ENCODE measurements at regions not wholly inside any gene's neighbourhood (a gene's known extent, or its start where the extent isn't known, plus 50 kb on each side); places are given as distances from the start of the nearest gene placed in this dataset.

- no peaks in the 10 kb centered on the region for H4K20me1 ChIP-seq (ENCODE audit: insufficient read depth)
Observed at GRCh38 chr1:47627016-47627415, 189.2 kb downstream of the FOXD2 start.

GRCh38 chr1:47627471-47628370 lies 189.9 kb downstream of the FOXD2 start:
- no peak overlapping the region for H3K4me2 ChIP-seq
- no peaks in the 10 kb centered on the region for H3K36me3 ChIP-seq (ENCODE audit: insufficient read depth)

More at GRCh38 chr1:47627016-47627415, 189.2 kb downstream of the FOXD2 start:
- H3K27me3 ChIP-seq (ENCODE audit: insufficient read depth, low read depth) = no peaks in the 10 kb centered on the region
- no peak for TF ChIP-seq CTCF (conservative IDR thresholded peaks at IDR 0.05; ENCODE audit: low read depth, low read length)
- no peak overlapping the region for H2AFZ ChIP-seq (ENCODE audit: low read depth)
- no peak overlapping the region for H3K4me2 ChIP-seq
- H3K9ac ChIP-seq = no peak overlapping the region
- no peak overlapping the region for H3K27ac ChIP-seq
- H3K4me3 ChIP-seq (IDR thresholded peaks at IDR 0.05; ENCODE audit: insufficient read depth, low read depth, low read length) = no peak overlapping the region
- H3K4me1 ChIP-seq (ENCODE audit: low read depth, poor library complexity, severe bottlenecking) = no peaks in the 10 kb centered on the region
- no peaks in the 10 kb centered on the region for H3K36me3 ChIP-seq (ENCODE audit: insufficient read depth)
- H3K79me2 ChIP-seq (ENCODE audit: insufficient read depth, low read depth) = no peaks in the 10 kb centered on the region

GRCh38 chr1:47629201-47629600 lies 191.4 kb downstream of the FOXD2 start:
- TF ChIP-seq CTCF (conservative IDR thresholded peaks at IDR 0.05; ENCODE audit: low read depth, low read length) = no peak

More at GRCh38 chr1:47627471-47628370, 189.9 kb downstream of the FOXD2 start:
- Histone ChIP-seq H3K27me3 (ENCODE audit: insufficient read depth, low read depth) (no peaks in the 10 kb centered on the region), H3K4me1 (ENCODE audit: low read depth, poor library complexity, severe bottlenecking) (no peaks in the 10 kb centered on the region), H3K27ac (no peak overlapping the region), H3K79me2 (ENCODE audit: insufficient read depth, low read depth) (no peaks in the 10 kb centered on the region), H3K9ac (no peak overlapping the region), H4K20me1 (ENCODE audit: insufficient read depth) (no peaks in the 10 kb centered on the region), H2AFZ (ENCODE audit: low read depth) (no peak overlapping the region), H3K4me3 (IDR thresholded peaks at IDR 0.05; ENCODE audit: insufficient read depth, low read depth, low read length) (no peak overlapping the region)
- TF ChIP-seq CTCF (conservative IDR thresholded peaks at IDR 0.05; ENCODE audit: low read depth, low read length) = no peak

GRCh38 chr1:47630346-47630745 lies 192.5 kb downstream of the FOXD2 start:
- H3K27me3 ChIP-seq (ENCODE audit: insufficient read depth, low read depth) = no peaks in the 10 kb centered on the region
- H3K9ac ChIP-seq = no peak overlapping the region
- no peak overlapping the region for H3K4me3 ChIP-seq (IDR thresholded peaks at IDR 0.05; ENCODE audit: insufficient read depth, low read depth, low read length)
- no peak overlapping the region for H3K27ac ChIP-seq
- no peak overlapping the region for H2AFZ ChIP-seq (ENCODE audit: low read depth)
- H3K4me2 ChIP-seq = no peak overlapping the region
- H4K20me1 ChIP-seq (ENCODE audit: insufficient read depth) = no peaks in the 10 kb centered on the region
- H3K79me2 ChIP-seq (ENCODE audit: insufficient read depth, low read depth) = no peaks in the 10 kb centered on the region
- no peak for TF ChIP-seq CTCF (conservative IDR thresholded peaks at IDR 0.05; ENCODE audit: low read depth, low read length)
- no peaks in the 10 kb centered on the region for H3K36me3 ChIP-seq (ENCODE audit: insufficient read depth)
- no peaks in the 10 kb centered on the region for H3K4me1 ChIP-seq (ENCODE audit: low read depth, poor library complexity, severe bottlenecking)

More at GRCh38 chr1:47629201-47629600, 191.4 kb downstream of the FOXD2 start:
- Histone ChIP-seq H3K27ac (no peak overlapping the region), H3K9ac (no peak overlapping the region), H3K4me2 (no peak overlapping the region), H3K36me3 (ENCODE audit: insufficient read depth) (no peaks in the 10 kb centered on the region), H3K79me2 (ENCODE audit: insufficient read depth, low read depth) (no peaks in the 10 kb centered on the region), H3K4me3 (IDR thresholded peaks at IDR 0.05; ENCODE audit: insufficient read depth, low read depth, low read length) (no peak overlapping the region), H3K27me3 (ENCODE audit: insufficient read depth, low read depth) (no peaks in the 10 kb centered on the region), H4K20me1 (ENCODE audit: insufficient read depth) (no peaks in the 10 kb centered on the region), H3K4me1 (ENCODE audit: low read depth, poor library complexity, severe bottlenecking) (no peaks in the 10 kb centered on the region), H2AFZ (ENCODE audit: low read depth) (no peak overlapping the region)
